Stimulated activated CD4-positive, alpha-beta T cell treated with anti-CD3 and anti-CD28 coated beads, TNF-alpha, amount 100 ng/mL, for 48 hours (primary cell): ENCODE measurements at regions not wholly inside any gene's neighbourhood (a gene's known extent, or its start where the extent isn't known, plus 50 kb on each side); places are given as distances from the start of the nearest gene placed in this dataset.

Source experiments
- DNase-seq, 3 donors: peaks; one replicate each; pipeline ENCODE4 v3.0.0-alpha.2; 2020; ENCODE audit warnings: low read depth in 3 of 3

DNA sequence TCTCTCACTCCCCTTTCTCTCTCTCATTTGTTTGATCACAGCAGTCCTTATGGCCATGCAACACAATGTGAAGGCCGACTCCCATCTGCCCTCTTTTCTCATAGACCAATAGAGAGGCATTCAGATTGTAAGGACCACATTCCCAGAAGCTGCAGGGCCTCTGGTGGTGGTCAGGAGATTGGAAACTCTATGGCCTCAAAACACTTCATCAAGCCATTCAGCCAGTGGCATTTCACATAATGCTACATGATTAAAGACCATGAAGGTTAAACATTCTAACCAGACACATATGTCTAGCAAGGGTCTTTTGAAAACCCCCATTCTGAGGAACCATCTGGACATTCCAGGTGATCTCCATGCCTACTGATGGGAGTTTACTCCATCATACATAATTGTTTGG lies 769.5 kb upstream of the CXADR start:
- DNase-seq: no peak

GRCh38 chr21:16750926-16751325 lies 761.9 kb upstream of the CXADR start:
- DNase-seq: no peak

DNA sequence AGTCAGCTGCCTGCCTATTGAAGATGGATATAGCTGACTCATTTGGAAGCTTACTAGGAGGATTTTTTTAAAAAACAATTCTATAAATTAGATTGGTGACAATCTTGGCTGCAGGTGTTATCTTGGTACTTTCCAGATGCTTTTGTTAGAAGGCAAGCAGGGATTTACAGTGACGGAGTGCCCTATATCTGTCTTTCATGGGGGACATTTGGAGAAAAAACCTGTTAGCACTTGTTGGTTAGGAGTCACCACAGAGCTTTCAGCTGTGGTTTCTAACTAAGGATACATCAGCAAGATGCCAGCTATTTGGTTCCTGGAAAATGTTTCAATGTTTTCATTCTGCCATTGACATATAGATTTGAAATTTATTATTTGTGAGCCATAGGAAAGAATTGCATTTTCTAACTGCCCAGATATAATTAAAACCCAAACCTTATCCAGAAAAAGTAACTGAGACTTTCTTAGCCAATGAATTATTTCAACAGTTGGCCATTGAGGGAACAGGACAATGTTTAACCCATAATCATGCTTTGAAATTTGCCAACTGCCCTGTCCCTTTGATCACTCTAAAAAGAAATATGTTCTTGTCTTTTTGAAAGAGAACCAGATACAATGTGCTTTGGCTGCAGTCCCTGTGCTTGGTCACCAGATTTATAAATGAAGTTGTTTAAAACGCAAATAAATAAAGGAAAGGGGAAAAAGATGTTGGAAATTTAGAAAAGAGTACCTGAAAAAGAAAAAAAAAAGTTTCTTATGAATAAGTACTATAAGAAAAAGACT lies 761.0 kb upstream of the CXADR start:
- no peak for DNase-seq

DNA sequence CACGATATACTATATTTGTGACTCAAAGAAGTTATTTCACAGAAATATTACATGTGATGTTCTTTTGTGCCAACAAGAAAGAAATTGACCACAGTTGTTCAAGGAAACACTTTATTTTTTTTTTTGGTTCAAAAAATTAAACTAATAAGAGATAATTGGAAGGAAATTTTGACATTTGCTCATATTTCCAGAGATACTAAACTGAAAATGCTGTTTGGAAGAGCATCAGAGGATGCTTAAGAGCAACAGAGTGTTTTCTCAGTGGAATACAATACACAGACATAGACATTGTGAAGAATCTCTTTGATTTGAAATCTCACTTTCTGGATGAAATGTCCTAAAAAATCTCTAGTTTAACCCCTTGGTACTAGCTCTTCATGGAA lies 760.4 kb upstream of the CXADR start:
- DNase-seq: no peak

DNA sequence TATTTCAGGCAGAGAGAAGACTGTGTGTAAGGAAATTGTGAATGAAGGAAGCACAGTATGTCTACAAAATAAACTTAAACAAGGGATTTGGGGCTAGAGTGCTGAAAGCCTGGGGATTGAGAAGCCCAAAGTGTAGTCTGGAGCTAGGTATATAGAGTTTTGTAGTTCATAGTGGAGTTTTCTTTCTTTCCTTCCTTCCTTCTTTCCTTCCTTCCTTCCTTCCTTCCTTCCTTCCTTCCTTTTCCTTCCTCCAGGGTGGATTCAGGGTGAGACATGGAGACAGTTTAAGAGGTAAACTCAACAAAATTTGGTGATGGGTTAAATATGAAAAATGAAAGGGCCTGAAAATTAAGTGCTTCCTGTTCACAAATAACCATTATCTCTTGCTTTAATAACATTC lies 757.8 kb upstream of the CXADR start:
- no peak for DNase-seq

GRCh38 chr21:16767201-16767600 lies 745.6 kb upstream of the CXADR start:
- no peak for DNase-seq

GRCh38 chr21:16768096-16768495 lies 744.7 kb upstream of the CXADR start:
- no peak for DNase-seq

DNA sequence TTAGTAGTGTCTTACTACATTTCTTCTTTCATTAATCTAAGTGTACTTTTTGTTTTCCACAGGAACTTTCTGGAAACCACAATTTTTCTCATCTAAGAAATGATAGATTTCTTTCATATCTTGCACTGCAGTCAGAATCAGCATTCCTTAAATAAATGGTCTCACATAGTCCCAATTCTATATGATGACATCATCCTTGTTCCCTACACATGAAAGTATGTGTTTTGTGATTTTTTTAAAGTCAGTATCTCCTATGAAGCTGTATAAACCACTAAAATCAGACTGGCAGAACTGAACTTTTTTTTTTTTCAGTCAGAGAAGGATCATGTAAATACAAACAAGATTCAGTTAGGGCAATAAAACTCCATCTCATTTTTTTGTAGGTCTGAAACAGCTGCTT lies 742.6 kb upstream of the CXADR start:
- DNase-seq: no peak

- no peak for DNase-seq
Observed at GRCh38 chr21:16773206-16773605, 739.6 kb upstream of the CXADR start.

- no peak for DNase-seq
Observed at GRCh38 chr21:16775076-16775475, 737.8 kb upstream of the CXADR start.

DNA sequence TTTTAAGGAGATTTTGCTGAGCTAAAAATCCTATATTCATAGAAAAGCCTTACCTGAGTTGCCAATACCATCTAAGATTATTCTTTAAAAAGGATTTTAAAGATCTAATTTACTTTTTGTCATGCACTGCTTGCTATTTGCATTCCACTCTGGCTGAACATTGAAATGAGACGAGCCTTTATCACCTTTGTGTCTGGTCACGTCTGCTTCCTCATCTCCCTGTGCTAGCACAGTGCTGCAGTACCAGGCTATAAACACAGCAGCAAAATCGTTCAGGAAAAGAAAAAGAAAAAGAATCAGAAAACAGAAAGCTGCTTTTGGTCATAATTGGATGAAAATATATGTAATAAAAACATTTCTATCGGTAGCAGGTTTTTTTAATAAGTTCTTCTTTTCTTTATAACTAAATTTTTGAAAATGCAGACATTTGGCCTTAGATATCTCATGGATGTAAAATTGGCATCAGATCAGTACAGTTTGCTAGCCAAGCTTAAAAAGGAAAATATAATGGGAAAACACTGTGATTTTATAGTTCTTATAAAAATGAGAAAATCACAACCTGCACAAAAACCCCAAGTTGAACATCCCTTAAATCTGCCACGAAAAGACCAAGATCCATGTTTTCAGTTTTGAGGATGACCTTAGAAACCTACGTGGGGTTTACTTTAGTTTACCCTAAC lies 735.7 kb upstream of the CXADR start:
- no peak for DNase-seq

- DNase-seq: no peak
Observed at GRCh38 chr21:16788584-16788983, 724.3 kb upstream of the CXADR start.

DNA sequence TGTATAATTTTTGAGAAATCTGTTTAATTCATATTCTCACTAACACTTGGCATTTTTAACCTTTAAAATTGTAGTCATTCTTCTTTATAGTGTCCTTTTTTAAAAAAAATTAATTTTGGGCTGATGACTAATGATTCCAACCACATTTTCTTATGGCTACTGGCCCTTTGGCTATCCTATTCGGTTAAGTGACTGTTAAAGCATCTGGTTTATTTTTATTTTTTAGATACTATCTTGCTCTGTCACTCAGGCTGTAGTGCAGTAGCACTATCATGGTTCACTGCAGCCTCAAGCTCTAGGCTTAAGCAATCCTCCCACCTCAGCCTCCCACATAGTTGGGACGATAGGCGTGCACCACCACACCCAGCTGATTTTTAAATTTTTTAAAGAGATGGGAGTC lies 723.2 kb upstream of the CXADR start:
- DNase-seq: no peak

- DNase-seq: no peak
Observed at GRCh38 chr21:16792101-16792500, 720.7 kb upstream of the CXADR start.

DNA sequence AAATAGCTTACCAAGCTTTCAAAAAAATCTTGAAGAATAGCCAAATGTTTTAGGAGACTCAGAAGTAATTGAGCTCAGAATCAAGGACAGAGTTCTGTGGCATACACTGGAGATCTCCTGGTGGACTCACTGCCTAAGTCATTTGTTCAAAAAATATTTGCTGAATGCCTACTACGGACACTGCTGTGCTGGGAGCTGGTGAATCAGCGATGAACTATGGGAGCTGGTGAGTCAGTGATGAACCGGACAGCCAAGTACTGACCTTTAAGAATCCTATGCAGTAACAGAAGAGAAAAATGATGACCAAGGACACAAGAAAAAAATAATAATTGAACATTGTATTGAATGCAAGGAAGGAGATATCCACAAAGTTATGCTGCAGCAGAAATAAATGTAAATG lies 717.9 kb upstream of the CXADR start:
- no peak for DNase-seq

- no peak for DNase-seq
Observed at GRCh38 chr21:16796776-16797175, 716.1 kb upstream of the CXADR start.

GRCh38 chr21:16797540-16797939 lies 715.3 kb upstream of the CXADR start:
- no peak for DNase-seq

- DNase-seq: no peak
Observed at GRCh38 chr21:16797966-16798365, 714.9 kb upstream of the CXADR start.

DNA sequence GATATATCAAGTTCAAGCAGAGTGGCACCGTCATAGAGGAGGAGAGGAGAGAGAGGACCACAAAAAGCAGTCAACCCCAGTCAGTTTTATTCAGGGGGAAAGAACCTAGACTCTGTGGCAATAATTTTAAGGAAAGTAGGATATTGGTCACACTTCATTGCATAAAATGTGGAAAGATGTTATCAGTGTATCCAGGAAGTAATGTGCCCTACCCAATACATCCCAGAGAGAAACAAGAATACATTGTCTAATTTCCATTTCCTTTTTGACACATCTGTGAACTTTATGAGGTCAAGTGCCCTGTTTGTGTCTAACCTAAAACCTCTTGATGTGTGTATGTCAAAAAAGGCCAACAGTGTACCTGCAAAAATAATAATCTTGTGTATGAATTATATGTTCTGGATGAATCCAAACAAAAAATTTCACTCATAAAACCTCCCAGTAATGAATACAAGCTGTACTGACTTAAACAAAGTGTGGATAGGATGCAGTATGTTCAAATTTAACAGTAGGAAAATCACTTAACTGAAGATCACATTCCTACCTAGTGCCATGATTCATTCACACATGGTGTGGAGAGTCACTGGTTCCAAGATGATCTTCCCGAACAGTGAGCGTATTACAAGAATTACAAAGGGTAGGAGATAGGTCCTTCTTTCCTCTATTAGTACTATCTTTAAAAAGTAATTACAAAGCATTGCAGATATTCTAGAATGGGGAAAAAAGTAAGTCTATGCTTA lies 712.1 kb upstream of the CXADR start:
- DNase-seq: no peak

- no peak for DNase-seq
Observed at GRCh38 chr21:16811011-16811410, 701.8 kb upstream of the CXADR start.

GRCh38 chr21:16811970-16812369 lies 700.9 kb upstream of the CXADR start:
- DNase-seq: no peak

- no peak for DNase-seq
Observed at GRCh38 chr21:16815243-16815642, 697.6 kb upstream of the CXADR start.

GRCh38 chr21:16821588-16821987 lies 691.3 kb upstream of the CXADR start:
- DNase-seq: no peak
